Ectodermal cell (in vitro differentiated cells): ENCODE measurements at regions not wholly inside any gene's neighbourhood (a gene's known extent, or its start where the extent isn't known, plus 50 kb on each side); places are given as distances from the start of the nearest gene placed in this dataset.

ENCODE experiments used
- H3K27ac ChIP-seq: 2 replicates; pipeline ENCODE4 v1.7.0; 2013; ENCODE audit warnings: mild to moderate bottlenecking, low read depth, low read length; ENCODE audit not compliant: insufficient read depth, poor library complexity, severe bottlenecking
- H3K27me3 ChIP-seq: 2 replicates; pipeline ENCODE4 v1.7.0; 2013; ENCODE audit warnings: mild to moderate bottlenecking, low read length; ENCODE audit not compliant: insufficient read depth, control insufficient read depth, poor library complexity, severe bottlenecking
- H3K36me3 ChIP-seq: one replicate; pipeline ENCODE4 v1.7.0; 2013; ENCODE audit warnings: low read length; ENCODE audit not compliant: control insufficient read depth, insufficient read depth
- H3K4me1 ChIP-seq: one replicate; pipeline ENCODE4 v1.7.0; 2013; ENCODE audit warnings: low read length; ENCODE audit not compliant: control insufficient read depth, insufficient read depth
- H3K4me3 ChIP-seq: 2 replicates; pipeline ENCODE4 v1.7.0; 2013; ENCODE audit warnings: low read depth, low read length, control low read depth; ENCODE audit not compliant: insufficient read depth
- H3K9me3 ChIP-seq: 2 replicates; pipeline ENCODE4 v1.7.0; 2013; ENCODE audit warnings: mild to moderate bottlenecking, low read length, moderate library complexity; ENCODE audit not compliant: control insufficient read depth
- WGBS, 2 experiments: methylation state at CpG; one replicate each; pipeline ENCODE4 v1.1.7; 2013; ENCODE audit warnings: missing lambda C conversion rate in 2 of 2; 5-methylcytosine and 5-hydroxymethylcytosine counted together

- Histone ChIP-seq H3K27ac (no peak overlapping the region), H3K9me3 (no peaks in the 10 kb centered on the region), H3K4me3 (no peak overlapping the region), H3K36me3 (no peaks in the 10 kb centered on the region), H3K4me1 (no peaks in the 10 kb centered on the region), H3K27me3 (no peaks in the 10 kb centered on the region)
- 93 to 98% methylated on average over 3 of the region's 3 CpGs for WGBS, 2 experiments
Measured at GRCh38 chr14:84401631-84402030, 1128.3 kb upstream of the FLRT2 start.

GRCh38 chr14:84403585-84403984, 1126.4 kb upstream of the FLRT2 start:
- Histone ChIP-seq H3K27ac (no peak overlapping the region), H3K36me3 (no peaks in the 10 kb centered on the region), H3K4me1 (no peaks in the 10 kb centered on the region), H3K4me3 (no peak overlapping the region), H3K9me3 (no peaks in the 10 kb centered on the region), H3K27me3 (no peaks in the 10 kb centered on the region)
- WGBS, 2 experiments: 91 to 93% methylated on average over 2 of the region's 2 CpGs

GRCh38 chr14:84404246-84404645, 1125.7 kb upstream of the FLRT2 start:
- Histone ChIP-seq H3K4me1 (no peaks in the 10 kb centered on the region), H3K27me3 (no peaks in the 10 kb centered on the region), H3K27ac (no peak overlapping the region), H3K4me3 (no peak overlapping the region), H3K9me3 (no peaks in the 10 kb centered on the region), H3K36me3 (no peaks in the 10 kb centered on the region)
- 99 to 100% methylated on average over 3 of the region's 3 CpGs for whole genome bisulfite sequencing, 2 experiments

DNA sequence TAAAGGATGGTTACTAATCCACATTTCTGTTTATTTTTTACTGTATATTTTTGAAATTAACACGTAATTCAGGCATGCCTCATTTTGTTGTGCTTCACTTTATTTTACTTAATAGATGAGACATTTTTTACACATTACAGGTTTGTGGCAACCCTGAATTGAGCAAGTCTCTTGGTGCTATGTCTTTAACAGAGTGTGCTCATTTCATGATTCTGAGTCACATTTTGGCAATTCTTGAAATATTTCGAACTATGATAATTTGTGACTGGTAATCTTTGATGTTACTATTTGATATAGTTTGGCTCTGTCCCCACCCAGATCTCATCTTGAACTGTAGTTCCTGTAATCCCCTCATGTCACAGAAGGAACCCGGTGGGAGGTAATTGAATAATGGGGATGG, 1120.5 kb upstream of the FLRT2 start:
- Histone ChIP-seq H3K27me3 (no peaks in the 10 kb centered on the region), H3K36me3 (no peaks in the 10 kb centered on the region), H3K4me1 (no peaks in the 10 kb centered on the region), H3K27ac (no peak overlapping the region), H3K9me3 (no peaks in the 10 kb centered on the region), H3K4me3 (no peak overlapping the region)
- WGBS, 2 experiments: 76 to 83% methylated on average over 2 to 3 of the region's 3 CpGs

GRCh38 chr14:84410344-84410743, 1119.6 kb upstream of the FLRT2 start:
- Histone ChIP-seq H3K9me3 (no peaks in the 10 kb centered on the region), H3K36me3 (no peaks in the 10 kb centered on the region), H3K4me1 (no peaks in the 10 kb centered on the region), H3K27ac (no peak overlapping the region), H3K27me3 (no peaks in the 10 kb centered on the region), H3K4me3 (no peak overlapping the region)
- WGBS, 2 experiments: 98 to 100% methylated on average over 3 of the region's 3 CpGs

- no peaks in the 10 kb centered on the region for H3K27me3 ChIP-seq
- no peaks in the 10 kb centered on the region for H3K4me1 ChIP-seq
- no peaks in the 10 kb centered on the region for H3K36me3 ChIP-seq
- no peak overlapping the region for H3K27ac ChIP-seq
- 92 to 100% methylated on average over 1 of the region's 2 CpGs for WGBS, 2 experiments
- no peak overlapping the region for H3K4me3 ChIP-seq
- H3K9me3 ChIP-seq: no peaks in the 10 kb centered on the region
Measured at GRCh38 chr14:84420221-84420620, 1109.7 kb upstream of the FLRT2 start.

- Histone ChIP-seq H3K27me3 (no peaks in the 10 kb centered on the region), H3K27ac (no peak overlapping the region), H3K36me3 (no peaks in the 10 kb centered on the region), H3K9me3 (no peaks in the 10 kb centered on the region), H3K4me1 (no peaks in the 10 kb centered on the region), H3K4me3 (no peak overlapping the region)
Measured at GRCh38 chr14:84421621-84422020, 1108.3 kb upstream of the FLRT2 start.

DNA sequence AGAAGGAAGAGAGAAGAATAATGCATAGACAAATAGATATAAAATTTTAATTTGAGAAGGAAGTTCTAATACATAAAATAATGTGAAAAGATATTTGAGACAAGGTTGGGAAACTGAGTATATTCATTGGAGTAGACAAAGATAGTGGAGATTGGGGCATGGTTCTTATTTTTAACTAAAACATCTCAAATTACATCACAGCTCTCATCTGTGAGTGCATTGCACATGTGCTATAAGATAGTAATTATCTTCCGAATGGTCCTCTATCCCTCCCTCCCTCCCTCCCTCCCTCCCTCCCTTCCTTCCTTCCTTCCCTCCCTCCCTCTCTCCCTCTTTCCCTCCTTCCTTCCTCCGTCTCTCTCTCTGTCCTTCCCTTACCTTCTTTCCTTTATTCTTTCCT, 1104.0 kb upstream of the FLRT2 start:
- H3K27ac ChIP-seq: no peak overlapping the region
- no peaks in the 10 kb centered on the region for H3K4me1 ChIP-seq
- no peaks in the 10 kb centered on the region for H3K27me3 ChIP-seq
- WGBS, 2 experiments: 83% methylated on average over 1 of the region's 2 CpGs; no CpG with 5 or more reads in 1 of the 2 experiments
- H3K36me3 ChIP-seq: no peaks in the 10 kb centered on the region
- no peaks in the 10 kb centered on the region for H3K9me3 ChIP-seq
- no peak overlapping the region for H3K4me3 ChIP-seq

- Histone ChIP-seq H3K4me3 (no peak overlapping the region), H3K36me3 (no peaks in the 10 kb centered on the region), H3K4me1 (no peaks in the 10 kb centered on the region), H3K9me3 (no peaks in the 10 kb centered on the region), H3K27me3 (no peaks in the 10 kb centered on the region), H3K27ac (no peak overlapping the region)
Measured at GRCh38 chr14:84432676-84433075, 1097.3 kb upstream of the FLRT2 start.

GRCh38 chr14:84433961-84434360, 1096.0 kb upstream of the FLRT2 start:
- no peaks in the 10 kb centered on the region for H3K9me3 ChIP-seq
- H3K4me3 ChIP-seq: no peak overlapping the region
- H3K36me3 ChIP-seq: no peaks in the 10 kb centered on the region
- 100% methylated on average over 1 to 2 of the region's 2 CpGs for WGBS, 2 experiments
- no peaks in the 10 kb centered on the region for H3K27me3 ChIP-seq
- H3K4me1 ChIP-seq: no peaks in the 10 kb centered on the region
- no peak overlapping the region for H3K27ac ChIP-seq

- Histone ChIP-seq H3K27ac (no peak overlapping the region), H3K4me1 (no peaks in the 10 kb centered on the region), H3K9me3 (no peaks in the 10 kb centered on the region), H3K4me3 (no peak overlapping the region), H3K36me3 (no peaks in the 10 kb centered on the region), H3K27me3 (no peaks in the 10 kb centered on the region)
- WGBS, 2 experiments: 65 to 88% methylated on average over 1 of the region's 1 CpG
Measured at GRCh38 chr14:84435820-84436324, 1094.1 kb upstream of the FLRT2 start.
